ENCODE measurements at regions not wholly inside any gene's neighbourhood (a gene's known extent, or its start where the extent isn't known, plus 50 kb on each side); places are given as distances from the start of the nearest gene placed in this dataset.
"Not testable (repeated sequence)": the region's sequence is repeated elsewhere in the genome, so short reads cannot be mapped to it uniquely, and the experiment has no call there.

- no peak for DNase-seq (ENCODE audit: low read depth in 1 of 2, low spot score in 1 of 2)
Observed at GRCh38 chr14:86847140-86847539, 1145.8 kb downstream of the GALC start.

DNA sequence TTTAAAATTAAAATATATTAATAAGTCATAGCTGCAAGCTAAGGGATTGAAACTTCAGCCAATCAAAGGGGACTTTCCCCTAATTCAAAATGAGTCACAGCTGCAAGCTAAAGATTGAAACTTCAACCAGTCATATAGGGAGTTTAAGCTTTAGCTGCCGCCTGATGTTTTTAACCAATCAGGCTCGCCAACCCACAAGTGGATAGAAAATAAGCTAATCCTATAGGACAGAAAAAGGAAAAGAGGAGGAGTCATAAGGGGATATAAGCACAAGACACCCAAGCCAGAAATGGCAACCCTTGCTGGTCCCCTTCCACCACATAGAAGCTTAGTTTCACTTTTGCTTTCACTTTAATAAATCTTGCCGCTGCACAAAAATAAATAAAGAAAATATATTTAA, 1154.6 kb downstream of the GALC start:
- no peak for DNase-seq (ENCODE audit: low read depth in 1 of 2, low spot score in 1 of 2)

- no peak for DNase-seq (ENCODE audit: low read depth in 1 of 2, low spot score in 1 of 2)
Observed at GRCh38 chr14:86826661-86827060, 1166.3 kb downstream of the GALC start.

DNA sequence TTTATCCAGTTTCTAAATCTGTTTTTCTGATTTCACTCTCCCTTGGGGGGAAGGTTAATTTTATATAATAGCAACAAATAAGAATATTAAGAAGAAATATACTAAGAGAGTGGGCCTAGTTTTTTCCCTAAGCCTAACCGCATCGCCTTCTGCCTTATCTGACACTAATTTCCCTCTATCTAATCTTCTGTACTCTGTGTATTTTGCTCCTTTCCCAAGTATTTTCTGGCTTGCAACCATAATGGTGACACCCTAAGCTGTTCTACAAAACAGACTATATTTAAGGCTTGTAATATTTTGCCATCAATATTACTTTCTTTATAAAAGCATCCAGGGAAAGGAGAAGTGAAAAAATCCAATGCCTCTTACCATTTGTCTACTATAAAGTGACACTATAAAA, 1168.8 kb downstream of the GALC start:
- DNase-seq (ENCODE audit: low read depth in 1 of 2, low spot score in 1 of 2) = no peak

- DNase-seq (ENCODE audit: low read depth in 1 of 2, low spot score in 1 of 2) = no peak
Observed at GRCh38 chr14:86823581-86823980, 1169.4 kb downstream of the GALC start.

DNA sequence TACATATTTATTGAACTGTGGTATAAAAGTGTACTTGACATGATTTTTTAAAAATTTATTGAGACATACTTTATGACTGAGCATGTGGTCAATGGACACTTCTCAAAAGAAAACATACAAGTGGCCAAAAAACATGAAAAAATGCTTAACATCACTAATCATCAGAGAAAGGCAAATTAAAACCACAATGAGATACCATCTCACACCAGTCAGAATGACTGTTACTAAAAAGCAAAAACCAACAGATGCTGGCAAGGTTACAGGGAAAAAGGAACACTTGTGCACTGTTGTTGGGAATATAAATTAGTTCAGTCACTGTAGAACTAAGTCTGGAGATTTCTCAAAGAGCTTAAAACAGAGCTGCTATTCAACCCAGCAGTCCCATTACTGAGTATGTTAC, 1177.6 kb downstream of the GALC start:
- DNase-seq (ENCODE audit: low read depth in 1 of 2, low spot score in 1 of 2) = no peak

- no peak for DNase-seq (ENCODE audit: low read depth in 1 of 2, low spot score in 1 of 2)
Observed at GRCh38 chr14:86802726-86803125, 1190.3 kb downstream of the GALC start.

GRCh38 chr14:86799244-86799647, 1193.7 kb downstream of the GALC start:
- no peak for DNase-seq (ENCODE audit: low read depth in 1 of 2, low spot score in 1 of 2)

GRCh38 chr14:86798330-86798729, 1194.7 kb downstream of the GALC start:
- DNase-seq (ENCODE audit: low read depth in 1 of 2, low spot score in 1 of 2) = no peak

DNA sequence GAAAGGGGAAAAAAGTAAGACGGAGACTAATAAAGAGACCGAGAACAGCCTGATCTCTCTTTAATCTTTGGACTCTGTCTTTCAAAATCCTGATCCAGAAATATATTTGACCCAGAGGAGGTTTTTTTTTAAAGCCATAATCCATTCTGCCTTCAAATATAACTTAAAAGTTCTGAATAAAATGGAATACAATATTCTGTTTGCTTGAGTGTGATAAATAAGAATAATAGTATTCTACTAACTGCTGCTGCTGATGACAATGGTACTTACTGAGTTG, 1196.0 kb downstream of the GALC start:
- no peak for DNase-seq (ENCODE audit: low read depth in 1 of 2, low spot score in 1 of 2)

DNA sequence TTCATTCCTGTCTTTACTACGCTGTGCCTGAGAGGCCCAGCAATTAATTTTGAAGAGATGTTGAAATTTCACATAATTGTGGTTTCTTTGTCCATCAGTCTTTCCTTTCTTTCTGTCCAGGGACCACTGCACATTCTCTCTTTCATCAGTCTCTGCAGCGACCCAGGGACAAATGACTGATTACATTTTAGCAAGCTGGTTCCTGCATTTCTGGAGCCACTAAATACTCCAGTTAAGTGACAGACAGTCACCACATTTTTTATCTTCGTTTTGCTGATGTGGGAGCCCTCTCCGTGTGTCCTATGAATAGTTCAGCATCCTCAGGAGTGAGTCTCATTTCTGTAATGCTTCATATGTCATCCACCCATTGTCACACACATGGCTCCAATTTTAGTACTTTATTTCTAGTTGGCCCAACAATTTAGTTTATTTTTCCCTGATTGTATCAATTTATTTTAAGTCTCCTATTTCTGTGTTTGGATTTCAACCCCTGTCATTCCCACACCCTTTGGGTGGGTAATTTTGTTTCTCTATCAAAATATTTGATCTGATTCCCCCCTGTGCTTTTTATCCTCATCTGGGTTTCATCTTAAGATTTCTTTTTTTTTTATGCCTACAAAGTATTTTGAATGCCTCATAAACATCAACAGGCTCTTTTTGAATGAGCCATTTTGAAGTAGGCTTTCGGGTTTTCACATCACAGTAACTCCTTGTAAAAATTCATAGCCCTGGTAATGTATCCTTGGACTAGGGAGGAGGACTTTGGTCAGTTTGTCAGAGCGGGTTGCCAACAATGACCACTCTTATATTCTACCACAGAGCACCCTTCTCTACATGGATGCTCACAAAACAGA, 1196.5 kb downstream of the GALC start:
- no peak for DNase-seq (ENCODE audit: low read depth in 1 of 2, low spot score in 1 of 2)

- DNase-seq (ENCODE audit: low read depth in 1 of 2, low spot score in 1 of 2) = no peak
Observed at GRCh38 chr14:86794689-86795088, 1198.3 kb downstream of the GALC start.

- no peak for DNase-seq (ENCODE audit: low read depth in 1 of 2, low spot score in 1 of 2)
Observed at GRCh38 chr14:86790408-86791364, 1202.3 kb downstream of the GALC start.

- no peak for DNase-seq (ENCODE audit: low read depth in 1 of 2, low spot score in 1 of 2)
Observed at GRCh38 chr14:86788224-86788623, 1204.8 kb downstream of the GALC start.

DNA sequence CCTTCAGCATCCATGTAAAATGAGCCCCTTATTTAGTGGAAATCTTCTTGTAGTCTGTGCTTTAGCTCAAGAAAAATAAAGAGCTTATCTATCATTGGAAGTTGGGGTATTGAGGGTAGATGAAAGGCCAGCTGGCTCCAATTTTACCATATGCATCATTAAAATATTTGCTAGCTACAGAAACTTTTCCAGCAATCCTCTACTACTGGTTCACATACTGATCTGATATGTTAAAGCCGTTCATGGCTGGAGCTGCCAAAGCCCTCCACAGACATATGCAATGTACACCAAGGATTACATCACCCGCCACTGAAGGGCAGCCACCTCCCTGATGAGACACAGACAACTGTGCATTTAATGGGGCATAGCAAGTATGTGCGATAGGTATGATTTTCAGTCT, 1205.3 kb downstream of the GALC start:
- DNase-seq (ENCODE audit: low read depth in 1 of 2, low spot score in 1 of 2) = no peak

- DNase-seq (ENCODE audit: low read depth in 1 of 2, low spot score in 1 of 2) = no peak
Observed at GRCh38 chr14:86782092-86782580, 1210.8 kb downstream of the GALC start.

DNA sequence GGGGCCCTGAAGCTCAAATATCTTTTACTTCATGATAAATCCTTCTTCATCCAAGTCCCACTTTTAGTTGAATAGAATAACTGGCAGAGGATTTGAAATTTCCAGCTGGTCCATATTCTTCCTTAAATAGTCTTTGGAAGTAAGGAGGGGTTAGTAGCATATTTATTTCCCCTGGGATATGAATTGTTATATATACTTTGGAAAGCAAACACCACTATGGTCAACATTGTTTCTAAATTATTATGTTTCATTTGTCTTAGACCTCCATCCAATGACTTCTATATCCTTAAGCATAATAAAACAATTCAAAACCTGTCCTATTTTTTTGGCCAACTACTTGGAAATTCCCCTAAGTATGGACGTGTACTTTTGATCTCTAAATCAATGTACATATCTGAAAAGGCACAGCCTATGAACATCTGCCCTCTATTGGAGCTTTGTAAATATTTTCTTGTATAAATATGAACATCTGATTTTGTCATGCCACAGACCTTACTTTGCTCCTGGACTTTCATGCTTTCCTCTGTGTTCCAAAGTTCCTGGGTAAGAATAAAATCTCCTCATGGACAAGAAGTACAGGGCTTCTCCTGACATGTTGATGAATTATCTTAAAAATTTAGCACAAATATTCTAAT, 1212.0 kb downstream of the GALC start:
- no peak for DNase-seq (ENCODE audit: low read depth in 1 of 2, low spot score in 1 of 2)

GRCh38 chr14:86780461-86780860, 1212.5 kb downstream of the GALC start:
- no peak for DNase-seq (ENCODE audit: low read depth in 1 of 2, low spot score in 1 of 2)

DNA sequence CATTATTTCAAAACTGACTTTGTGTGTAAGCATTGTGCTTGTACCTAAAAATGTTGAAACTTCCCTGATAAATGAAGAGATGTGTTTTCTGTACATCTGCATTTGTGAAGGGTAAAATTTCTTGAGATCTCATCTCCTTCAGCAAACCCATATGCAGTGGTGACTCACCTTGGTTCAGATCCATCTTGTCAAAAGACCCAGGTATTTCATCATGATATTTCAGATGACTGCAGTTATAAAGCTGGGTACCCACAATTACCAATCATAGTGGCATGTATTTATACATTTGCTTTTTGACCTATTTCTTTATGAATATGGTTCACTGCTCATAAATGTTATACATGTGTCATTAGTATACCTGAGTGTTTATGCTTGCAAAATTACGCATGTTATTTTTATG, 1213.6 kb downstream of the GALC start:
- DNase-seq (ENCODE audit: low read depth in 1 of 2, low spot score in 1 of 2) = no peak

- DNase-seq (ENCODE audit: low read depth in 1 of 2, low spot score in 1 of 2) = no peak
Observed at GRCh38 chr14:86777963-86778602, 1214.9 kb downstream of the GALC start.

DNA sequence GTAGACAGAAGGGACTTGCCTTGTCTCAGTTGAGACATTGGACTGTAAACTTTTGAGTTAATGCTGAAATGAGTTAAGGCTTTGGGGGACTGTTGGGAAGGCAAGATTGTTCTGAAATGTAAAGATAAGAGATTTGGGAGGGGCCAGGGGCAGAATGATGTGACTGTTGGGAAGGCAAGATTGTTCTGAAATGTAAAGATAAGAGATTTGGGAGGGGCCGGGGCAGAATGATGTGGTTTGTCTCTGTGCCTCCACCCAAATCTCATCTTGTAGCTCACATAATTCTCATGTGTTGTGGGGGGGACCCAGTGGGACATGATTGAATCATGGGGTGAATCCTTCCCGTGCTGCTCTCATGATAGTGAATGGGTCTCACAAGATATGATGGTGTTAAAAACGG, 1217.1 kb downstream of the GALC start:
- not testable (repeated sequence) for DNase-seq (ENCODE audit: low read depth in 1 of 2, low spot score in 1 of 2)

Measured in stimulated activated CD4-positive, alpha-beta T cell treated with anti-CD3 and anti-CD28 coated beads, Interleukin-15, amount 100 ng/mL, for 1 hour (primary cell).